Activated T-helper 17 cell treated with anti-CD3 and anti-CD28 coated beads, Interleukin-2, amount 50 U/mL, for 72 hours (primary cell): ENCODE measurements at regions not wholly inside any gene's neighbourhood (a gene's known extent, or its start where the extent isn't known, plus 50 kb on each side); places are given as distances from the start of the nearest gene placed in this dataset.

Experiments used
- ATAC-seq: fragments of 150-1000 bp; cut with Tn5 transposase; replicated peaks from 2 replicates; pipeline ENCODE4 v1.10.0; 2021; ENCODE audit warnings: mild to moderate bottlenecking, moderate library complexity
- H3K27ac Mint-ChIP-seq: one replicate; pipeline ENCODE4 v1.8.0; 2022; ENCODE audit warnings: mixed read lengths
- H3K27me3 Mint-ChIP-seq: one replicate; pipeline ENCODE4 v1.8.0; 2022; ENCODE audit warnings: mixed read lengths
- H3K36me3 Mint-ChIP-seq: one replicate; pipeline ENCODE4 v1.8.0; 2022; ENCODE audit warnings: low read depth, mild to moderate bottlenecking, mixed read lengths
- H3K4me1 Mint-ChIP-seq: one replicate; pipeline ENCODE4 v1.8.0; 2022; ENCODE audit warnings: mixed read lengths
- H3K4me3 Mint-ChIP-seq: one replicate; pipeline ENCODE4 v1.8.0; 2022; ENCODE audit warnings: mild to moderate bottlenecking, mixed read lengths
- H3K9me3 Mint-ChIP-seq: one replicate; pipeline ENCODE4 v1.8.0; 2022; ENCODE audit warnings: mixed read lengths

- Mint-ChIP-seq H3K4me1 (peaks cover 11% of the 10 kb centered on the region), H3K9me3 (no peaks in the 10 kb centered on the region), H3K36me3 (peaks cover 27% of the 10 kb centered on the region), H3K27me3 (no peaks in the 10 kb centered on the region), H3K27ac (no peak overlapping the region), H3K4me3 (no peak overlapping the region)
- no peak for ATAC-seq
Observed at GRCh38 chr9:129505270-129505902, 115.5 kb downstream of the C9orf50 start.

GRCh38 chr9:129504404-129504803 lies 116.5 kb downstream of the C9orf50 start:
- peaks cover 11% of the 10 kb centered on the region for H3K4me1 Mint-ChIP-seq
- ATAC-seq, result no peak
- H3K27me3 Mint-ChIP-seq, result no peaks in the 10 kb centered on the region
- H3K4me3 Mint-ChIP-seq, result no peak overlapping the region
- no peaks in the 10 kb centered on the region for H3K9me3 Mint-ChIP-seq
- H3K36me3 Mint-ChIP-seq, result peaks cover 27% of the 10 kb centered on the region
- H3K27ac Mint-ChIP-seq, result peak overlapping the region; percentile 56

GRCh38 chr9:129501771-129502319 lies 119.1 kb downstream of the C9orf50 start:
- H3K9me3 Mint-ChIP-seq, result no peaks in the 10 kb centered on the region
- H3K4me1 Mint-ChIP-seq, result peaks cover 24% of the 10 kb centered on the region
- no peak overlapping the region for H3K27ac Mint-ChIP-seq
- no peaks in the 10 kb centered on the region for H3K27me3 Mint-ChIP-seq
- H3K4me3 Mint-ChIP-seq, result no peak overlapping the region
- no peak for ATAC-seq
- peaks cover 35% of the 10 kb centered on the region for H3K36me3 Mint-ChIP-seq

- Mint-ChIP-seq H3K36me3 (peaks cover 39% of the 10 kb centered on the region), H3K27me3 (no peaks in the 10 kb centered on the region), H3K27ac (peak overlapping the region; percentile 70), H3K9me3 (no peaks in the 10 kb centered on the region), H3K4me3 (no peak overlapping the region), H3K4me1 (peaks cover 28% of the 10 kb centered on the region)
- no peak for ATAC-seq
Observed at GRCh38 chr9:129500863-129501770, 119.8 kb downstream of the C9orf50 start.

- H3K36me3 Mint-ChIP-seq, result peaks cover 48% of the 10 kb centered on the region
- H3K4me3 Mint-ChIP-seq, result no peak overlapping the region
- no peaks in the 10 kb centered on the region for H3K9me3 Mint-ChIP-seq
- ATAC-seq, result no peak
- H3K27ac Mint-ChIP-seq, result peak overlapping the region; percentile 70
- H3K27me3 Mint-ChIP-seq, result no peaks in the 10 kb centered on the region
- peaks cover 30% of the 10 kb centered on the region for H3K4me1 Mint-ChIP-seq
Observed at GRCh38 chr9:129500161-129500862, 120.6 kb downstream of the C9orf50 start.

GRCh38 chr9:129498451-129499384 lies 122.2 kb downstream of the C9orf50 start:
- Mint-ChIP-seq H3K27me3 (no peaks in the 10 kb centered on the region), H3K4me3 (no peak overlapping the region), H3K27ac (peak overlapping the region; percentile 0), H3K9me3 (no peaks in the 10 kb centered on the region), H3K4me1 (peaks cover 26% of the 10 kb centered on the region), H3K36me3 (peaks cover 40% of the 10 kb centered on the region)
- ATAC-seq, result no peak

- Mint-ChIP-seq H3K27ac (peak overlapping the region; percentile 0), H3K36me3 (peaks cover 40% of the 10 kb centered on the region), H3K9me3 (no peaks in the 10 kb centered on the region), H3K4me3 (peak overlapping the region; percentile 27), H3K27me3 (no peaks in the 10 kb centered on the region), H3K4me1 (peaks cover 29% of the 10 kb centered on the region)
- ATAC-seq, result no peak
Observed at GRCh38 chr9:129497813-129498450, 123.0 kb downstream of the C9orf50 start.

- Mint-ChIP-seq H3K36me3 (peaks cover 45% of the 10 kb centered on the region), H3K9me3 (no peaks in the 10 kb centered on the region), H3K27me3 (no peaks in the 10 kb centered on the region), H3K4me1 (peaks cover 27% of the 10 kb centered on the region), H3K27ac (peak overlapping the region; percentile 95), H3K4me3 (peak overlapping the region; percentile 82)
- no peak for ATAC-seq
Observed at GRCh38 chr9:129497005-129497812, 123.7 kb downstream of the C9orf50 start.

- peak overlapping the region; percentile 95 for H3K27ac Mint-ChIP-seq
- ATAC-seq, result peak; percentile 85
- H3K9me3 Mint-ChIP-seq, result no peaks in the 10 kb centered on the region
Observed at GRCh38 chr9:129496473-129497004, 124.4 kb downstream of the C9orf50 start.

GRCh38 chr9:129495620-129496472 lies 125.1 kb downstream of the C9orf50 start:
- Mint-ChIP-seq H3K4me3 (peak overlapping the region; percentile 82), H3K9me3 (no peaks in the 10 kb centered on the region), H3K4me1 (peaks cover 32% of the 10 kb centered on the region), H3K27ac (peak overlapping the region; percentile 50), H3K27me3 (no peaks in the 10 kb centered on the region), H3K36me3 (peaks cover 54% of the 10 kb centered on the region)
- ATAC-seq, result peak; percentile 88

More at GRCh38 chr9:129496473-129497004, 124.4 kb downstream of the C9orf50 start:
- Mint-ChIP-seq H3K4me1 (peaks cover 28% of the 10 kb centered on the region), H3K27me3 (no peaks in the 10 kb centered on the region), H3K4me3 (peak overlapping the region; percentile 82), H3K36me3 (peaks cover 47% of the 10 kb centered on the region)

GRCh38 chr9:129494113-129494789 lies 126.7 kb downstream of the C9orf50 start:
- Mint-ChIP-seq H3K27ac (no peak overlapping the region), H3K27me3 (no peaks in the 10 kb centered on the region), H3K4me1 (peaks cover 39% of the 10 kb centered on the region), H3K9me3 (no peaks in the 10 kb centered on the region), H3K36me3 (peaks cover 70% of the 10 kb centered on the region), H3K4me3 (peak overlapping the region; percentile 82)
- ATAC-seq, result no peak
